Transverse colon (tissue), 4 donors: ENCODE measurements at regions not wholly inside any gene's neighbourhood (a gene's known extent, or its start where the extent isn't known, plus 50 kb on each side); places are given as distances from the start of the nearest gene placed in this dataset.

Experiments used
- POLR2A ChIP-seq: fragments of 450-650 bp; IDR thresholded peaks from one replicate; pipeline ENCODE4 v1.6.1; 2016; ENCODE audit warnings: antibody characterized with exemption, mild to moderate bottlenecking, moderate library complexity
- POLR2AphosphoS5 ChIP-seq, 3 donors: sonication (generic); formaldehyde crosslinking; IDR thresholded peaks; one replicate each; pipeline ENCODE4 v1.6.1; 2016; ENCODE audit warnings: antibody characterized with exemption in 3 of 3
- TF ChIP-seq, protein P1 (sequence below), 5 experiments: fragments of 200-600 bp in 3 of 5; fragments of 450-650 bp in 2 of 5; sonication (generic) in 3 of 5; IDR thresholded peaks; 1 replicate in 2 of 5; 2 replicates in 3 of 5; pipeline ENCODE4 v1.5.1; 2016 to 2017; ENCODE audit warnings: antibody characterized with exemption in 5 of 5, inconsistent platforms in 3 of 5, mild to moderate bottlenecking in 2 of 5, moderate library complexity in 1 of 5

DNA sequence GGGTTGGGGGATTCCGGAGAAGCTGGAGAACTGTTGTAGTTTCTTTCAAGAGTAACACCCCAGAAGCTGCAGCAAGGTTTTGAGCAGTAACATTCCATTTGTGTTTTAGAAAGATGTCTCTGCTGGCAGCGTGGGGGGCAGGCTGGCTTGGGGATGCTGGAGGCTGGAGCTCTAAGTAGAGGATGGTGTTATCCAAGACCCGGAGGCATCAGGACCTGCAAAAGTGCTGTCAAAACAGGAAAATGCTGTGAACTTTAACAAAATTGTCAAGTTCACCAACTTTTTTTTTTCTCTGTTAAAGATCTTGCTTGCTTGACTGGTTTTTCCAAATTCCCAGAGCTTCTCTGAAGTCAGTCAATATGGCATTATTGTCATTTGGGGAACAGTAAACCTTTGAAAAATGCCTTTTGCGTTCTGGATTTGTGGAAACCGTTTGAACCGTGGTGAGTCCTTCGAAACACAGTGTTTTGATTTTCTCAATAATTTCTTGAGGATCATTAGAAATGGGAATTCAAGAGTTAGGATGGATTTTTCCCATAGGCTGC, 189.6 kb upstream of the NLRP1 start:
- TF ChIP-seq, protein P1, sequence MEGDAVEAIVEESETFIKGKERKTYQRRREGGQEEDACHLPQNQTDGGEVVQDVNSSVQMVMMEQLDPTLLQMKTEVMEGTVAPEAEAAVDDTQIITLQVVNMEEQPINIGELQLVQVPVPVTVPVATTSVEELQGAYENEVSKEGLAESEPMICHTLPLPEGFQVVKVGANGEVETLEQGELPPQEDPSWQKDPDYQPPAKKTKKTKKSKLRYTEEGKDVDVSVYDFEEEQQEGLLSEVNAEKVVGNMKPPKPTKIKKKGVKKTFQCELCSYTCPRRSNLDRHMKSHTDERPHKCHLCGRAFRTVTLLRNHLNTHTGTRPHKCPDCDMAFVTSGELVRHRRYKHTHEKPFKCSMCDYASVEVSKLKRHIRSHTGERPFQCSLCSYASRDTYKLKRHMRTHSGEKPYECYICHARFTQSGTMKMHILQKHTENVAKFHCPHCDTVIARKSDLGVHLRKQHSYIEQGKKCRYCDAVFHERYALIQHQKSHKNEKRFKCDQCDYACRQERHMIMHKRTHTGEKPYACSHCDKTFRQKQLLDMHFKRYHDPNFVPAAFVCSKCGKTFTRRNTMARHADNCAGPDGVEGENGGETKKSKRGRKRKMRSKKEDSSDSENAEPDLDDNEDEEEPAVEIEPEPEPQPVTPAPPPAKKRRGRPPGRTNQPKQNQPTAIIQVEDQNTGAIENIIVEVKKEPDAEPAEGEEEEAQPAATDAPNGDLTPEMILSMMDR (IDR thresholded peaks at IDR 0.05): no peak
- TF ChIP-seq POLR2AphosphoS5 (IDR thresholded peaks at IDR 0.05): no peak
- no peak for TF ChIP-seq POLR2A
